ENCODE measurements at regions not wholly inside any gene's neighbourhood (a gene's known extent, or its start where the extent isn't known, plus 50 kb on each side); places are given as distances from the start of the nearest gene placed in this dataset.
"Not testable (repeated sequence)": the region's sequence is repeated elsewhere in the genome, so short reads cannot be mapped to it uniquely, and the experiment has no call there.

DNA sequence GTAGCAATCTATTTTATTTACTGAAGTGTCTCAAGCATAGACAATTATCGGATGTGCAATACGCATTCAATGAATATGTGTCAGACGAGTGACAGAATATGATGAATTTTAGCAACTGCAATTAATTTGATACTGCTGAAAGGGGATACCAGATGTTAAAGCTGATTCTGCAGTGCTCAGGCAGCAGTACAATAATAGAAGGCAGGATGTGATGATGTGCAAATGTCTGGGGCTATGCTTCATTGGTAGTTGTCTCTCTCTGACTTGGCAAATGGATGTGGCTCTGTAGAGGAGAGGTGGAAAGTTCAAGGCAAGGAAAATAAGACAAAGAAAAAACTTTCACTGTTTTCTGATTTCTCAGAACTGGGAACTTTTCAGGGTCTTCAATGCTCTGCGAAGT lies 721.2 kb downstream of the CDH18 start:
- DNase-seq, result no peak

DNA sequence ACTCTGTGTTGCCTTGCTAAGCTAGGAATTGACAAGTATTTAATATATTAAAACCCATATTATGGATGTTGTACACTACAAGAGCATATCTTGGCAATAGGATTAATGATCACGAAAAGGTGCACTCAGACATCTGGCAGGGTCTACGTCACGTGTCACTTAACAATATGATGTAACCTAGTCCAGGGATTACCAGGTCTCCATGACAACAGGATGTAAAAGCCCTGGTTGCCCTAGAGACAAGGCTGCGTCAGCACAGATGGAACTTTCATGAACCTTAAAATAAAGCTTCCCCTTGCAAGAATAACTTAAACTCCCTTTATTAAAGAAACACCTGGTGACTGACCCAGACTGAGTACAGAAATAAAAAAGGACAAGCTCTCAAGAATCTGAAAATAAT lies 717.8 kb downstream of the CDH18 start:
- peak; percentile 0 for DNase-seq

- no peak for DNase-seq
These were observed 713.4 kb downstream of the CDH18 start for GRCh38 chr5:19274578-19274977.

- DNase-seq, result no peak
These were observed 702.7 kb downstream of the CDH18 start for GRCh38 chr5:19285286-19285685.

DNA sequence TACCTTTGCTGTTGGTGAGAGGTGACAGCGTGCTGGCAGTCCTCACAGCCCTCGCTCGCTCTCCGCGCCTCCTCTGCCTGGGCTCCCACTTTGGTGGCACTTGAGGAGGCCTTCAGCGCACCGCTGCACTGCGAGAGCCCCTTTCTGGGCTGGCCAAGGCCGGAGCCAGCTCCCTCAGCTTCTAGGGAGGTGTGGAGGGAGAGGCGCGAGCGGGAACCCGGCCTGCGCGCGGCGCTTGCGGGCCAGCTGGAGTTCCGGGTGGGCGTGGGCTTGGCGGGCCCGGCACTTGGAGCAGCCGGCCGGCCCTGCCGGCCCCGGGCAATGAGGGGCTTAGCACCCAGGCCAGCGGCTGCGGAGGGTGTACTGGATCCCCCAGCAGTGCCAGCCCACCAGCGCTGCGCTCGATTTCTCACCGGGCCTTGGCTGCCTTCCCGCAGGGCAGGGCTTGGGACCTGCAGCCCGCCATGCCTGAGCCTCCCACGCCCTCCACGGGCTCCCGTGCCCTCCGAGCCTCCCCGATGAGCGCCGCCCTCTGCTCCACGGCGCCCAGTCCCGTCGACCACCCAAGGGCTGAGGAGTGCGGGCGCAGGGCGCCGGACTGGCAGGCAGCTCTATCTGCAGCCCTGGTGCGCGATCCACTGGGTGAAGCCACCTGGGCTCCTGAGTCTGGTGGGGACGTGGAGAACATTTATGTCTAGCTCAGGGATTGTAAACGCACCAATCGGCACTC lies 700.3 kb downstream of the CDH18 start:
- not testable (repeated sequence) for DNase-seq

GRCh38 chr5:19288311-19288710 lies 699.7 kb downstream of the CDH18 start:
- DNase-seq, result not testable (repeated sequence)

- DNase-seq, result no peak
These were observed 690.1 kb downstream of the CDH18 start for GRCh38 chr5:19297934-19298333.

DNA sequence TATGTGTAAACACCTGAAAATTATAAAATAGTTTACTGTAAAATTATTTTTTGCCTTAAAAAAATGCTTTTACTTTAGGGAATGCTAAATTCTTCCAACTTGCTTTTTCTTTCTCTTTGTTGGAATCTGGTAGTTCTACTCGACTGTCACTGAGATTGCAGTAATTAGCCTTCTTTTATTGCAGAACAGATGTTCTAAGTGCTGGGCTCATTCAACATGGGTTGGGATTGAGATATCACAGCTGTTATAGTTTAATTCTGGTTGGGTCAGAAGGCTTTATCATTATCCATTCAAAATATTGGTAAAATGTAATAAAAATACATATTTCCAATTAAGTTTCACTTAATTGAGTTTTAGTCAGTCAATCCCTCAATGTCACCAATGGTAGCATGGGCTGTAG lies 686.7 kb downstream of the CDH18 start:
- DNase-seq, result no peak

GRCh38 chr5:19314840-19315239 lies 673.2 kb downstream of the CDH18 start:
- peak; percentile 4 for DNase-seq

GRCh38 chr5:19319252-19319651 lies 668.7 kb downstream of the CDH18 start:
- DNase-seq, result no peak

DNA sequence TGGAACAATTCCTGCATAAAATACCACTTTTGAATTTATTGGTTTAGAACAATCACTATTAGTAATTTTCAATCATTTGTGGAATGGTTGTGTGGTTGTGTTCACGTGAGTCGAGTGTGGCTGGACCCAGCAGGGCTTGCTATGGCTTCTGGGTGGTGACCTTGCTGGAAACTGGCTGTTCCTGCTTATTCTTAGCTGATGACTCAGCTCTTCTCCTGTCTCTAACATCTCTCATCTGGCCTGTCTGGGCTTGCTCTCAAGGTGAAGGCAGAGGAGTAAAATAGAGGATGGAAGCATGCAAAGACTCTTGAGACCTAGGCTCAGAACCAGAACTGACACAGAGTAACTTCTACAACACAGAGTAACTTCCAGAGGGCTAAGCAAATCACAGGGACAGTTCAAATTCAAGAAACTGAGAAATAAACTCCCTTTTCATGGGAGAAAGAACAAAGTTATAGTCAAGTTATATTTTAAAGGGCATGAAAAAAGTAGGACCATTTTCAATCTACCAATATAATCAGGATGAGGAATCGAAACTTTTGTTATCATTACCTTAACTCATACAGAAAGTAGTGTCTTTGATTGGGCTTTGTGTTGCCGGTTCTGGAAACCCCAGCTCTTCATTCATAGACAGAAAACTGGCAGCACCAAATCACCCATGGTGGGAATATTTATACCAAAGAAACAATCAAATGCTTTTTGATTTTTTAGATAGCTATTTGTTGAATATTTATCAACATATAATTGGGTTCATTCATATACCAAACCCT lies 665.1 kb downstream of the CDH18 start:
- DNase-seq, result peak; percentile 0

DNA sequence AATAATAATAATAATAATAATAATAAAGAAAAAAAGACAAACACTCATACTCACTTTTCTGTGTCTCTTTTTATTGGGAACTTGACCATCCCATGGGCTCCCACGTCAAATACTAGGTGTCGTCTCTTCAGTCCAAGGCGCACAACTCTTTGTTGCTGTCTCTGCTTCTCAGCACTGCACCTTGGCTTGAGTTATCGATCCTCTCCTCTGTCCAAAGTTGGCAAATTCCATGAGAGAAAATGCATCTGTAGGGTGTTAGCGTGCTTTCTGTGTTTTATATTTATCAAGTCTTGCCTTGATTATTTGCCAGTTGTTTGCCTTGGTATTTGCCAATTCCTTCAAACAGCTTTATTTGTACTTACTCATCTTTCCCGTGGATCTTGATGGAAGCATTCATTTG lies 653.7 kb downstream of the CDH18 start:
- DNase-seq, result no peak

DNA sequence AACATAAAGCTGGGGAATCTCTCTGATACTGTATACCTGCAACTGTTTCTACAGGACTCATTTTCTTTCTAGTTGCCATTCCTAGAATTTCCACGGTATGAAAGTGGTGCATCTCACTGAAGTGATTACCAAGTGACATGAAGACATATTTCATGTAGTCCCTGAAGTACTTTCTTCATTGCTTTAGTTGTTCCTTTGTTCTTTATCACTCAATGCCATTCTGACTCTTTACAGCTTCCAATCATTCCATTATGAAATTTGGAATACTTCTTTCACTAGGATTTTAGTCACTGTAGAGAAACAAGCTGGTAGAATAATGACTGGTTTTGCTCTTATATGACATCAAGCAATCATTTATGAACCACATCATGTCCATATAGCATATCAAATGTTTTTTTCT lies 645.1 kb downstream of the CDH18 start:
- DNase-seq, result no peak

DNA sequence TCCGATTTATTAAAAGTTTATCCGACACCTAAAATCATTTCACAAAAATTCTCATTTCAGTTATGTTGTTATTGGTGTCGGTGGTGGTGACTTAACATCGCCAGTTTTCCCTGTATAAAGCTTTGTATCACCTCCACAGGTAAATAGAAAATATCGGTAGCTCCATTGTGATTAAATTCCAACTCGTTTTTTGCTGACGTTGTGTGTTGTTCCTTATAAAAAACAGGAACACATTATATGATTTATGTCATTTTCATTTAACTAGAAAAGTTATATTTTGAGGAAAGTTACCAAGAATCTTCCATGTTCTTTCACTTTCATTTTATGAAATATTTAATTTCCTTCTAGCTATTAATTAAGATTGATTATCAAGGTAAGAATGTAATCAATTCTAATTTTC lies 635.9 kb downstream of the CDH18 start:
- DNase-seq, result no peak

DNA sequence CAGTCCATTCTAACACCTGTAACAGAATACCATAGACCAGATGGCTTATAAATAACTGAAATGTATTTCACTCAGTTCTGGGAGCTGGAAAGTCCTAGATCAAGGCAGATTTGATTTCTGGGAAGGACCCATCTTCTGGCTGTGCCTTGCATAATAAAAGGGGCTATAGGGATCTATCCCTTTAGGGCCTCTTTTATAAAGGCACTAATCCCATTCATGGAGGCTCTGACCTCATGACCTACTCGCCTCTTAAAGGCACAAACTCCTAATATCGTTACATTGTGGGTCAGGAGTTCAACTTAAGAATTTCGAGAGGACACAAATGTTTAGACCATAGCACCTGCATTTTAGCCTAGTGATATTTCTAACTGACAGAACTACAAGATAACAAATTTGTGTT lies 619.0 kb downstream of the CDH18 start:
- DNase-seq, result no peak

DNA sequence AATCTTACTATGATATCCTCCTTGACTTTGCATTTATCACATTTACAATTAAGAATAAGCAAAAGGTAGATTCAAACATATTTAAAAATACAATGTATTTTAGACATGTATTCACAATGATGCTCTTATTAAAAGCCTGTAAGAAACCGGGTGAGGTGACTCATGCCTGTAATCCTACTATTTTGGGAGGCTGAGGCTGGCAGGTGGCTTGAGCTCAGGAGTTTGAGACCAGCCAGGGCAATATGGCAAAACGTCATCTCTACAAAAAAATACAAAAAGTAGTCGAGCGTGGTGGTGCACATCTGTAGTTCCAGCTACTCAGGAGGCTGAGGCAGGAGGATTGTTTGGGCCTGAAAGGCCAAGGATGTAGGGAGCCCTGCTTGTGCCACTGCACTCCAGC lies 618.4 kb downstream of the CDH18 start:
- no peak for DNase-seq

GRCh38 chr5:19370655-19371386 lies 617.2 kb downstream of the CDH18 start:
- DNase-seq, result no peak

GRCh38 chr5:19388391-19388790 lies 599.6 kb downstream of the CDH18 start:
- no peak for DNase-seq

DNA sequence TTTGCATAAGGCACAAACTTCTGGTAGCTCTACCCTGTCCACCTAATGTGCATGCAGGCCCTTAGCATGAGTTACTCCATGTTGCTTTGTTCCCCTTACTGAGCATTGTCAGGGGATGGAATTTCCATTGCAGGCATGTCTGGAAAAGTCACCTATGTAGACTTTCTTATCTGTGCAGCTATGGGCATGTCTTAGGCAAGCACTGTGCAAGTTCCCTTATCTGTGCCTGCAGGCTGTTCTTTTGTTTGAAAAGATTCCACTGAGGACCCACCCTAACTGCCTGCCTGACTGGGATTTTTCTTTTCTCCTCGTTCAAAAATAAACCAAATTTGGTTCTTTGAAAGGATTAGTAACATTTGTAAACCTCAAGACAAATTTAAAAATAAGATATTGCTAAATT lies 587.0 kb downstream of the CDH18 start:
- DNase-seq, result no peak

DNA sequence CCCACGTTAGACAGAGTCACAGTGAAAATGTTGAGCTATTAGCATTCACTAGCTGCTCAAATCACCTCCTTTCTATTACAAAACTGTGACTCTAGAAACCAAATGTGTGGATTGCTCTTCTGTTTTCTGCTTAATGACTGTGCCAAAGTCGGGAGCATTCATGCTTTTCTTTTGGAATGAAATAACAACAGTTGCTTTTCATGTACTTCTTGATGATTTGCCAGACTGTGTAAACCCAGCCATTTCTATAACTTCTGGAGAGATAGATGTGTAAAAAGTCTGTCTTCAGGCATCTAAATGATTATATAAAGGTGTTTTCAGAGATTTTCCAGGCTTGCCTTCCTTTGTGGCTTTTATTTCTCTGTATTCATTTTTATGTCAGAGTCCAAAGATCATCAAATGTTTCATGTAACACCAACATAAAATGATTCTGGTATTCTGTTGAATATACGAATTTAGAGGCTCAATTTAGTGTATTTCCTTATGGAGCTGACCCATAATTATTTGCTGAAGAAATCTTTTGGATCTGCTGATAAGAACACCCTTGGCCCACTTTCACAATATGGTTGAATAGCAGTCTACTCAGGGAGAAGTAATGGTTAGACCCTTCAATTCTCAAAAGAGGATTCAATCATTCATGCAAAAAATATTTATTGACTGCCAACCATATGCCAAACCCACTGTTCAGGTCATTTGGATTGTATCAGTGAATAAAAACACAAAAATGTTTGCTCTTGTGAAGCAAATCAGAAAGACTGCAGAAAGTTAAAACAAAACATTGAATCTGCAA lies 581.2 kb downstream of the CDH18 start:
- DNase-seq, result no peak

- DNase-seq, result no peak
These were observed 579.9 kb downstream of the CDH18 start for GRCh38 chr5:19408149-19408548.

GRCh38 chr5:19411936-19412335 lies 576.1 kb downstream of the CDH18 start:
- DNase-seq, result no peak

Measured in fibroblast of skin of scalp (primary cell).